Caco-2 (cell line): ENCODE measurements at regions not wholly inside any gene's neighbourhood (a gene's known extent, or its start where the extent isn't known, plus 50 kb on each side); places are given as distances from the start of the nearest gene placed in this dataset.
"Not testable (repeated sequence)": the region's sequence is repeated elsewhere in the genome, so short reads cannot be mapped to it uniquely, and the experiment has no call there.

ENCODE experiments used
- BruUV-seq: library from RNA; stranded (reverse); fragments of 400-500 nt; replicated peaks from 2 replicates; lab custom pipeline; 2021; lab: Mats Ljungman, UMichigan
- CTCF ChIA-PET: fragments of 300-600 bp; sonication (Branson Sonifier 250); formaldehyde crosslinking; loops from one replicate; lab custom pipeline; 2022; ENCODE audit warnings: antibody characterized with exemption; lab: Charles Lee
- POLR2A ChIA-PET: fragments of 300-600 bp; sonication (Branson Sonifier 250); formaldehyde crosslinking; loops from one replicate; lab custom pipeline; 2022; ENCODE audit warnings: antibody characterized with exemption; lab: Charles Lee
- DNase-seq, 2 experiments: peaks; one replicate each; pipeline versions ENCODE4 v3.0.0 to v3.0.0-alpha.2; 2020 to 2022
- H3K27me3 ChIP-seq: replicated peaks from 2 replicates; pipeline ENCODE4 v1.6.0; 2011; ENCODE audit warnings: low read length; ENCODE audit not compliant: control insufficient read depth, insufficient read depth
- H3K36me3 ChIP-seq: 2 replicates; pipeline ENCODE4 v1.5.1; 2011; ENCODE audit warnings: low read length; ENCODE audit not compliant: control insufficient read depth, insufficient read depth
- H3K4me1 ChIP-seq: fragments of 250-450 bp; sonication (Bioruptor Pico); 2 replicates; pipeline ENCODE4 v1.5.1; 2020; ENCODE audit warnings: mild to moderate bottlenecking
- H3K4me3 ChIP-seq: 2 replicates; pipeline ENCODE4 v1.5.1; 2011; ENCODE audit warnings: low read depth, mild to moderate bottlenecking, control low read depth, low read length
- H3K9me3 ChIP-seq: fragments of 250-450 bp; sonication (Bioruptor Pico); 2 replicates; pipeline ENCODE4 v1.5.1; 2020; ENCODE audit warnings: mild to moderate bottlenecking, moderate library complexity
- H3K27ac Mint-ChIP-seq: one replicate; pipeline ENCODE4 v1.8.0; 2022; ENCODE audit warnings: mixed read lengths; ENCODE audit not compliant: unreplicated experiment
- H3K27me3 Mint-ChIP-seq: one replicate; pipeline ENCODE4 v1.8.0; 2022; ENCODE audit warnings: mixed read lengths; ENCODE audit not compliant: insufficient read depth, unreplicated experiment
- H3K36me3 Mint-ChIP-seq: one replicate; pipeline ENCODE4 v1.8.0; 2022; ENCODE audit warnings: mild to moderate bottlenecking, mixed read lengths; ENCODE audit not compliant: insufficient read depth, unreplicated experiment
- H3K4me1 Mint-ChIP-seq: one replicate; pipeline ENCODE4 v1.8.0; 2022; ENCODE audit warnings: low read depth, mixed read lengths; ENCODE audit not compliant: unreplicated experiment
- H3K4me3 Mint-ChIP-seq: one replicate; pipeline ENCODE4 v1.8.0; 2022; ENCODE audit warnings: mild to moderate bottlenecking, moderate library complexity, mixed read lengths; ENCODE audit not compliant: unreplicated experiment
- H3K9me3 Mint-ChIP-seq: one replicate; pipeline ENCODE4 v1.8.0; 2022; ENCODE audit warnings: mixed read lengths; ENCODE audit not compliant: unreplicated experiment
- intact Hi-C: fragments of 100-400 bp; cut with micrococcal nuclease; formaldehyde crosslinking; loops from one replicate; pipeline ENCODE4 v1.10.0; 2022; ENCODE audit not compliant: unreplicated experiment
- TF ChIP-seq, protein P1 (sequence below), 2 experiments: fragments of 200-600 bp in 1 of 2; IDR thresholded peaks; 1 replicate in 1 of 2; 2 replicates in 1 of 2; pipeline versions ENCODE4 v1.5.1 to v1.8.0; 2011 to 2022; ENCODE audit warnings: antibody characterized with exemption in 1 of 2, control low read depth in 1 of 2, inconsistent platforms in 1 of 2, low read depth in 1 of 2, low read length in 1 of 2, mild to moderate bottlenecking in 1 of 2, moderate library complexity in 1 of 2; ENCODE audit not compliant: insufficient read depth in 1 of 2, severe bottlenecking in 1 of 2, unreplicated experiment in 1 of 2

DNA sequence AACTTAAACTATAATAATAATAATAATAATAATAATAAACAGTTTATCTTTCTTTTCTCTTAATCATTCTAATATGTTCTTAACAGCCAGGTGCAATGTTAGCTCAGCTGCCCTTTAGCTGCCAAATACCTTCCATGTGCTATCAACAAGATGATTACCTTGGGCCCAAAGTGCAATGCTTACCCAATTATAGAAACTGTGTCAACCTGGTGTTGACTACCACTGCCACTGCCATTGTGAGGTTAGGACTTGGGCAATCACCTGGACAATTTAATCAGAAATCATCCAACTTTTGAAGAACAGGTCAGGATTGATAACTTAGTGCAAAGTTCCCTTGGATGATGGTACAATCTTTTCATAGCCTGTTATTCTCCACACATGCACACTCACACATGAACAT lies 371.8 kb upstream of the SALL1 start:
- Mint-ChIP-seq H3K4me1 (no peaks in the 10 kb centered on the region), H3K9me3 (no peaks in the 10 kb centered on the region), H3K4me3 (no peak overlapping the region), H3K27ac (no peak overlapping the region), H3K36me3 (no peaks in the 10 kb centered on the region), H3K27me3 (no peaks in the 10 kb centered on the region)
- TF ChIP-seq, protein P1, sequence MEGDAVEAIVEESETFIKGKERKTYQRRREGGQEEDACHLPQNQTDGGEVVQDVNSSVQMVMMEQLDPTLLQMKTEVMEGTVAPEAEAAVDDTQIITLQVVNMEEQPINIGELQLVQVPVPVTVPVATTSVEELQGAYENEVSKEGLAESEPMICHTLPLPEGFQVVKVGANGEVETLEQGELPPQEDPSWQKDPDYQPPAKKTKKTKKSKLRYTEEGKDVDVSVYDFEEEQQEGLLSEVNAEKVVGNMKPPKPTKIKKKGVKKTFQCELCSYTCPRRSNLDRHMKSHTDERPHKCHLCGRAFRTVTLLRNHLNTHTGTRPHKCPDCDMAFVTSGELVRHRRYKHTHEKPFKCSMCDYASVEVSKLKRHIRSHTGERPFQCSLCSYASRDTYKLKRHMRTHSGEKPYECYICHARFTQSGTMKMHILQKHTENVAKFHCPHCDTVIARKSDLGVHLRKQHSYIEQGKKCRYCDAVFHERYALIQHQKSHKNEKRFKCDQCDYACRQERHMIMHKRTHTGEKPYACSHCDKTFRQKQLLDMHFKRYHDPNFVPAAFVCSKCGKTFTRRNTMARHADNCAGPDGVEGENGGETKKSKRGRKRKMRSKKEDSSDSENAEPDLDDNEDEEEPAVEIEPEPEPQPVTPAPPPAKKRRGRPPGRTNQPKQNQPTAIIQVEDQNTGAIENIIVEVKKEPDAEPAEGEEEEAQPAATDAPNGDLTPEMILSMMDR (IDR thresholded peaks at IDR 0.05; ENCODE audit: insufficient read depth in 1 of 2, low read depth in 1 of 2, low read length in 1 of 2, severe bottlenecking in 1 of 2, unreplicated experiment in 1 of 2), result no peak
- Histone ChIP-seq H3K9me3 (no peaks in the 10 kb centered on the region), H3K4me1 (no peaks in the 10 kb centered on the region), H3K4me3 (no peak overlapping the region), H3K27me3 (no peaks in the 10 kb centered on the region), H3K36me3 (no peaks in the 10 kb centered on the region)
- intact Hi-C loops, result no loop called here
- POLR2A ChIA-PET, result no interaction called here
- DNase-seq, result no peak
- no TSS peak for BruUV-seq
- CTCF ChIA-PET, result no interaction called here

DNA sequence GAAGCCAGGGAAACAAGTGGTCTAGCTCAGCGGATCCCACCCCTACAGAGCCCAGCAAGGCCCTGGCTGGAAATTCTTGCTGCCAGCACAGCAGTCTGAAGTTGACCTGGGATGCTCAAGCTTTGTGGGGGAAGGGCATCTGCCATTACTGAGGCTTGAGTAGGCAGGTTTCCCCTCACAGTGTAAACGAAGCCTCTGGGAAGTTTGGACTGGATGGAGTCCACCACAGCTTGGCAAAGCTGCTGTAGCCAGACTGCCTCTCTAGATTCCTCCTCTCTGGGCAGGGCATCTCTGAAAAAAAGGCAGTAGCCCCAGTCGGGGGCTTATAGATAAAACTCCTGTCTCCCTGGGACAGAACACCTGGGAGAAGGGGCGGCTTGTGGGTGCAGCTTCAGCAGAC lies 365.9 kb upstream of the SALL1 start:
- H3K4me3 ChIP-seq, H3K4me1 Mint-ChIP-seq, H3K27me3 ChIP-seq, H3K4me1 ChIP-seq, H3K27ac Mint-ChIP-seq, CTCF ChIA-PET, H3K36me3 ChIP-seq, DNase-seq, H3K9me3 ChIP-seq, H3K27me3 Mint-ChIP-seq, H3K9me3 Mint-ChIP-seq, H3K4me3 Mint-ChIP-seq, POLR2A ChIA-PET, intact Hi-C loops, H3K36me3 Mint-ChIP-seq, BruUV-seq: not testable (repeated sequence)

DNA sequence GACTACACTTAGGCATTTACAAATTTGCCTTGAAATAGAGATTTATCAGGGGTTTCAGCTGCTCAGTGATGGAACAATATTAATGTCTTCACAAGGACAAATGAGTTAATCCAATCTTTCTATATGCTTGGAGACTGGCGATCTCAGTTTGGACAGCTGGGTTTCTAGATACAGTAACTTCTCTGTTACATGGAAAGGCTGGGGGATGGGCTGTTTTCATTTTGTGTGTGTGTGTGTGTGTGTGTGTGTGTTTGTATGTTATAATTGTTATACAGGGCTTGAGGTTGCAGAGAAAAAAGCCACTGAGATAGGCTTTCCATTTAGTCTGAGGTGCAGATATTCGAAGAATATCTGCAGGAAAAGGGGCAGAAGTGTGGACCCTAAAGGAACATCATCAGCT lies 359.3 kb upstream of the SALL1 start:
- Mint-ChIP-seq H3K27ac (no peak overlapping the region), H3K27me3 (no peaks in the 10 kb centered on the region), H3K36me3 (no peaks in the 10 kb centered on the region), H3K4me3 (no peak overlapping the region), H3K4me1 (no peaks in the 10 kb centered on the region), H3K9me3 (no peaks in the 10 kb centered on the region)
- DNase-seq, result no peak
- Histone ChIP-seq H3K9me3 (no peaks in the 10 kb centered on the region), H3K27me3 (no peaks in the 10 kb centered on the region), H3K36me3 (no peaks in the 10 kb centered on the region), H3K4me1 (no peaks in the 10 kb centered on the region), H3K4me3 (no peak overlapping the region)
- POLR2A ChIA-PET, result no interaction called here
- TF ChIP-seq, protein P1 (IDR thresholded peaks at IDR 0.05; ENCODE audit: insufficient read depth in 1 of 2, low read depth in 1 of 2, low read length in 1 of 2, severe bottlenecking in 1 of 2, unreplicated experiment in 1 of 2), result no peak
- intact Hi-C loops, result no loop called here
- BruUV-seq, result no TSS peak
- CTCF ChIA-PET, result interaction anchor here (0.7 kb wide), 1 partner anchor 1856 kb away, joined by 4 read pairs; no protein-coding TSS in a partner anchor

DNA sequence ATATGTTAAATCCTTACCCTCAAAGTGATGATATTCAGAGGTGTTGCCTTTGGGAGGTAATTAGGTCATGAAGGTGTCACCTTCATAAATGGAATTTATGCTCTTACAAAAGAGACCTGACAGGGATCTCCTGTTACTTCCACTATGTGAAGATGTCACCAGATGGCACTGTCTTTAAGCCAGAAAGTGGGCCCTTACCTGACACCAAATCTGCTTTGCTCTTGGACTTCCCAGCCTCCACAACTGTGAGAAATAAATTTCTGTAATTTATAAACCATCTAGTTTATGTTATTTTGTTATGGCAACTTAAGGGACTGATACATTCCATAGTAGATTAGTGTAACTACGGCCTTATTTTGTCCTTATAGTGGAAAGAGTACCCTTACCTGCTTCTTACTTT lies 358.3 kb upstream of the SALL1 start:
- Histone ChIP-seq H3K4me3 (no peak overlapping the region), H3K9me3 (no peaks in the 10 kb centered on the region), H3K36me3 (no peaks in the 10 kb centered on the region), H3K4me1 (no peaks in the 10 kb centered on the region), H3K27me3 (no peaks in the 10 kb centered on the region)
- no peaks in the 10 kb centered on the region for H3K27me3 Mint-ChIP-seq
- TF ChIP-seq, protein P1 (IDR thresholded peaks at IDR 0.05; ENCODE audit: insufficient read depth in 1 of 2, low read depth in 1 of 2, low read length in 1 of 2, severe bottlenecking in 1 of 2, unreplicated experiment in 1 of 2), result no peak
- BruUV-seq, result no TSS peak
- H3K9me3 Mint-ChIP-seq, result no peaks in the 10 kb centered on the region
- H3K27ac Mint-ChIP-seq, result no peak overlapping the region
- no peaks in the 10 kb centered on the region for H3K4me1 Mint-ChIP-seq
- CTCF ChIA-PET, result no interaction called here
- H3K36me3 Mint-ChIP-seq, result no peaks in the 10 kb centered on the region
- DNase-seq, result no peak
- POLR2A ChIA-PET, result no interaction called here
- no peak overlapping the region for H3K4me3 Mint-ChIP-seq
- intact Hi-C loops, result no loop called here
